Mesenchymal stem cell (in vitro differentiated cells and primary cell): ENCODE measurements at regions not wholly inside any gene's neighbourhood (a gene's known extent, or its start where the extent isn't known, plus 50 kb on each side); places are given as distances from the start of the nearest gene placed in this dataset.

Experiments
- DNase-seq: peaks from one replicate; pipeline ENCODE4 v3.0.0-alpha.2; 2013
- H2AFZ ChIP-seq: one replicate; pipeline ENCODE4 v1.6.1; 2013; ENCODE audit warnings: low read depth, mild to moderate bottlenecking, control low read depth, inconsistent platforms, low read length, moderate library complexity
- H2AK5ac ChIP-seq: 2 replicates; pipeline ENCODE4 v1.6.1; 2013; ENCODE audit warnings: low read length, moderate library complexity, mild to moderate bottlenecking, inconsistent platforms; ENCODE audit not compliant: severe bottlenecking
- H2BK120ac ChIP-seq: one replicate; pipeline ENCODE4 v1.6.1; 2013; ENCODE audit warnings: low read depth, mild to moderate bottlenecking, inconsistent platforms, low read length, moderate library complexity
- H2BK12ac ChIP-seq, 2 experiments: one replicate each; pipeline ENCODE4 v1.6.1; 2013; ENCODE audit warnings: inconsistent platforms in 2 of 2, low read length in 2 of 2, mild to moderate bottlenecking in 2 of 2, moderate library complexity in 2 of 2, control low read depth in 1 of 2
- H2BK15ac ChIP-seq: one replicate; pipeline ENCODE4 v1.6.1; 2013; ENCODE audit warnings: mild to moderate bottlenecking, low read depth, inconsistent platforms; ENCODE audit not compliant: poor library complexity, severe bottlenecking
- H2BK5ac ChIP-seq: 2 replicates; pipeline ENCODE4 v1.6.1; 2013; ENCODE audit warnings: low read depth, mild to moderate bottlenecking, low read length, control low read depth, inconsistent platforms; ENCODE audit not compliant: poor library complexity, severe bottlenecking
- H3K14ac ChIP-seq, 2 experiments: one replicate each; pipeline ENCODE4 v1.6.1; 2013; ENCODE audit warnings: inconsistent platforms in 2 of 2, low read length in 2 of 2, control low read depth in 1 of 2, mild to moderate bottlenecking in 1 of 2, moderate library complexity in 1 of 2
- H3K18ac ChIP-seq, 2 experiments: one replicate each; pipeline ENCODE4 v1.6.1; 2013; ENCODE audit warnings: inconsistent platforms in 2 of 2, low read length in 2 of 2, control low read depth in 1 of 2, low read depth in 1 of 2, mild to moderate bottlenecking in 1 of 2
- H3K23ac ChIP-seq, 2 experiments: one replicate each; pipeline ENCODE4 v1.6.1; 2013; ENCODE audit warnings: inconsistent platforms in 2 of 2, low read length in 2 of 2, mild to moderate bottlenecking in 2 of 2, moderate library complexity in 2 of 2, control low read depth in 1 of 2
- H3K27ac ChIP-seq: 2 replicates; pipeline ENCODE4 v1.5.1; 2013; ENCODE audit warnings: mild to moderate bottlenecking, moderate library complexity, low read length, control low read depth, inconsistent platforms; ENCODE audit not compliant: poor library complexity, severe bottlenecking
- H3K27me3 ChIP-seq, 2 experiments: 2 replicates each; pipeline versions ENCODE4 v1.6.1 to v1.7.0; 2013; ENCODE audit warnings: low read length in 2 of 2, mild to moderate bottlenecking in 2 of 2, moderate library complexity in 2 of 2, control low read depth in 1 of 2, inconsistent platforms in 1 of 2; ENCODE audit not compliant: control insufficient read depth in 1 of 2, insufficient read depth in 1 of 2
- H3K36me3 ChIP-seq, 2 experiments: 2 replicates each; pipeline versions ENCODE4 v1.6.1 to v1.7.0; 2013; ENCODE audit warnings: low read length in 2 of 2, control low read depth in 1 of 2, inconsistent platforms in 1 of 2, low read depth in 1 of 2, mild to moderate bottlenecking in 1 of 2; ENCODE audit not compliant: insufficient read depth in 2 of 2, control insufficient read depth in 1 of 2
- H3K4ac ChIP-seq, 2 experiments: one replicate each; pipeline ENCODE4 v1.6.1; 2013; ENCODE audit warnings: inconsistent platforms in 2 of 2, low read length in 2 of 2, mild to moderate bottlenecking in 2 of 2, moderate library complexity in 2 of 2, control low read depth in 1 of 2, low read depth in 1 of 2
- H3K4me1 ChIP-seq: 2 replicates; pipeline ENCODE4 v1.6.1; 2013; ENCODE audit warnings: low read depth, low read length, control low read depth; ENCODE audit not compliant: control insufficient read depth, insufficient read depth
- H3K4me2 ChIP-seq: 2 replicates; pipeline ENCODE4 v1.6.1; 2013; ENCODE audit warnings: low read length, mild to moderate bottlenecking, inconsistent platforms; ENCODE audit not compliant: poor library complexity, severe bottlenecking
- H3K4me3 ChIP-seq, 2 experiments: 2 replicates each; pipeline versions ENCODE4 v1.5.1 to v1.7.0; 2013; ENCODE audit warnings: low read length in 2 of 2, mild to moderate bottlenecking in 2 of 2, control low read depth in 1 of 2, low read depth in 1 of 2; ENCODE audit not compliant: insufficient read depth in 1 of 2
- H3K79me1 ChIP-seq: replicated peaks from 2 replicates; pipeline ENCODE4 v1.6.1; 2013; ENCODE audit warnings: mild to moderate bottlenecking, control low read depth, low read length, inconsistent platforms; ENCODE audit not compliant: poor library complexity, severe bottlenecking
- H3K9ac ChIP-seq: 2 replicates; pipeline ENCODE4 v1.7.0; 2013; ENCODE audit warnings: mild to moderate bottlenecking, low read length, moderate library complexity
- H3K9me3 ChIP-seq: 2 replicates; pipeline ENCODE4 v1.7.0; 2013; ENCODE audit warnings: mild to moderate bottlenecking, low read length; ENCODE audit not compliant: control insufficient read depth
- H4K8ac ChIP-seq: one replicate; pipeline ENCODE4 v1.6.1; 2013; ENCODE audit warnings: inconsistent platforms, mild to moderate bottlenecking, low read length, moderate library complexity
- H4K91ac ChIP-seq: one replicate; pipeline ENCODE4 v1.6.1; 2013; ENCODE audit warnings: mild to moderate bottlenecking, low read length, inconsistent platforms
- WGBS: methylation state at CpG from one replicate; pipeline ENCODE4 v1.1.7; 2013; ENCODE audit warnings: mixed read lengths; 5-methylcytosine and 5-hydroxymethylcytosine counted together

DNA sequence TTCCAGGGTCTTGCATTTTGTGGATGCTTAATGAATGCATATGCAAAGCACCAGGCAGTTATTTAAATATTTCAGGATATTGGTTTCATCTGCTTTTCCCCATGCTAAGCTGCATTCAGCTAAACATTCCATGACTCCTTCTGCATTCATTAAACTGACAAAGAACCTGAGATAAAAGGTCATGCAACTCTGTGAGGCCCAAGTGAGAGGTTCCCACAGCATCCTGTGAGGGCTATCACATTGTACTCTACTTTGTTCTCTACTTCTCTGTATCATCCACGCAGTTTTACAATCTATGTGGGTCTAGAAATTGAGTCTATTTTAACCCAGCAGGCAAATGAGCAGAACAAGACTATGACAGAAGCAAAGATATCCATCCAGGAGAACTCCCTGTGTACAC lies 86.4 kb upstream of the PRSS16 start:
- no CpG with 5 or more reads among the region's 1 CpG for WGBS
- no peak overlapping the region for H3K4me2 ChIP-seq
- H2BK15ac ChIP-seq: no peak overlapping the region
- H3K4me3 ChIP-seq: no peak overlapping the region
- no peak overlapping the region for H2BK12ac ChIP-seq
- no peak overlapping the region for H3K9ac ChIP-seq
- DNase-seq: no peak
- no peaks in the 10 kb centered on the region for H3K9me3 ChIP-seq
- H2BK120ac ChIP-seq: no peak overlapping the region
- no peak overlapping the region for H2AFZ ChIP-seq
- H3K79me1 ChIP-seq: no peaks in the 10 kb centered on the region
- H4K8ac ChIP-seq: no peak overlapping the region
- H2BK5ac ChIP-seq: no peak overlapping the region
- no peak overlapping the region for H2AK5ac ChIP-seq
- H3K36me3 ChIP-seq: no peaks in the 10 kb centered on the region
- peaks cover 5% of the 10 kb centered on the region for H3K4me1 ChIP-seq
- no peak overlapping the region for H3K23ac ChIP-seq
- H3K27ac ChIP-seq: no peak overlapping the region
- no peak overlapping the region for H3K4ac ChIP-seq
- no peak overlapping the region for H4K91ac ChIP-seq
- no peak overlapping the region for H3K14ac ChIP-seq
- H3K18ac ChIP-seq: no peak overlapping the region
- H3K27me3 ChIP-seq: no peaks in the 10 kb centered on the region

DNA sequence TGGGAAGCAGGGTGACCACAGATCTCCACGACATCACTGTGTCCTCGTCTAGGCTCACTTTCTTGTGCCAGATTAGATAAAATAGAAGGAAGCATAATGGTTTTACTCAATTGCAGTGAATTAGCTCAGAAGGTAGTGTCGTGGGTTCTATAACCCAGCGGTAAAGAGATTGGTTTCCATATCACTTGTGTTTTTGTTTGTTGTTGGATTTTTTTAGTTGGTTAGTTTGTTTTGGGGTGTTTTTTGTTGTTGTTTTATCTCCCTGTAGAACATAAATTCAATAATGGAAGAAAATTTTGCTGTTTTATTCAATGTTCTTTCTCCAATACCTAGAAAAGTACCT lies 85.9 kb upstream of the PRSS16 start:
- H3K27ac ChIP-seq: no peak overlapping the region
- H3K4me1 ChIP-seq: peaks cover 5% of the 10 kb centered on the region
- no peak overlapping the region for H4K91ac ChIP-seq
- H3K9ac ChIP-seq: no peak overlapping the region
- 70% methylated on average over 4 of the region's 4 CpGs for WGBS
- H4K8ac ChIP-seq: no peak overlapping the region
- no peaks in the 10 kb centered on the region for H3K27me3 ChIP-seq
- no peak overlapping the region for H3K4me3 ChIP-seq
- H2BK12ac ChIP-seq: no peak overlapping the region
- no peaks in the 10 kb centered on the region for H3K79me1 ChIP-seq
- H3K4me2 ChIP-seq: no peak overlapping the region
- no peak overlapping the region for H2BK120ac ChIP-seq
- no peak overlapping the region for H2BK15ac ChIP-seq
- no peak overlapping the region for H2AFZ ChIP-seq
- H2AK5ac ChIP-seq: no peak overlapping the region
- no peak overlapping the region for H3K23ac ChIP-seq
- H3K9me3 ChIP-seq: no peaks in the 10 kb centered on the region
- no peak overlapping the region for H2BK5ac ChIP-seq
- H3K18ac ChIP-seq: no peak overlapping the region
- no peak for DNase-seq
- no peaks in the 10 kb centered on the region for H3K36me3 ChIP-seq
- H3K4ac ChIP-seq: no peak overlapping the region
- H3K14ac ChIP-seq: no peak overlapping the region

DNA sequence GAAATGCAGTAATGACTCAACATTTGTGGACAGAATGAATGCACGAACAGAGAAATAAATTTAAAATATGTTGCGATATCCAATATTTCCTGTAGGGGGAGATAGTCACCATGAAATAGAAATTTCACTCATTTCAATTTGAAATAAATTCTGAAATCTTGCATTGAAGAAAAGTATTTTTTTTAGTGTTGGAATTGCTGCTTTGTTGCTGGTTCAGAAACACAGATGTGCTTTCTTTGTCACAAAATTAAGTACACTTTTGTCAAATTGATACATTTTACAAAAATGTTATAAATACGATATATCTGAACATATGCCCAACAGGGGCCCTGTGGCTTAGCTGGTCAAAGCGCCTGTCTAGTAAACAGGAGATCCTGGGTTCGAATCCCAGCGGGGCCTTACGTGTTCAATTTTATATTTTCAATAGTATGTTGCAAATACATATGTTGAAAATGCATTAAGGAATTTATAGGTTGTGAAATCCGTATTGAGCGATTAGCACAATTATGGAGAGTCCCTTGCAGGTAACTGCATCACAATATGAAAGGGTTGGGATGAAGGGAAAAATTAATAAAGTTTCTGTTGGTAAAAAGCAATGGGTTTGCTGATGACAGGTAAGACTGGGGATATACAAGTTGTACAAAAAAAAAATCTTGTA lies 85.4 kb upstream of the PRSS16 start:
- Histone ChIP-seq H2BK5ac (no peak overlapping the region), H3K27ac (no peak overlapping the region), H3K18ac (no peak overlapping the region), H4K8ac (no peak overlapping the region), H3K4ac (no peak overlapping the region), H3K9ac (peak overlapping the region; percentile 5), H3K4me3 (no peak overlapping the region), H3K9me3 (no peaks in the 10 kb centered on the region), H3K14ac (no peak overlapping the region), H3K79me1 (no peaks in the 10 kb centered on the region), H3K36me3 (no peaks in the 10 kb centered on the region), H2BK15ac (no peak overlapping the region), H3K4me1 (peaks cover 5% of the 10 kb centered on the region), H2AK5ac (no peak overlapping the region), H2AFZ (no peak overlapping the region), H3K4me2 (no peak overlapping the region), H3K27me3 (no peaks in the 10 kb centered on the region), H2BK12ac (no peak overlapping the region), H2BK120ac (no peak overlapping the region), H3K23ac (no peak overlapping the region), H4K91ac (no peak overlapping the region)
- 40% methylated on average over 6 of the region's 9 CpGs for WGBS
- DNase-seq: peak; percentile 58

DNA sequence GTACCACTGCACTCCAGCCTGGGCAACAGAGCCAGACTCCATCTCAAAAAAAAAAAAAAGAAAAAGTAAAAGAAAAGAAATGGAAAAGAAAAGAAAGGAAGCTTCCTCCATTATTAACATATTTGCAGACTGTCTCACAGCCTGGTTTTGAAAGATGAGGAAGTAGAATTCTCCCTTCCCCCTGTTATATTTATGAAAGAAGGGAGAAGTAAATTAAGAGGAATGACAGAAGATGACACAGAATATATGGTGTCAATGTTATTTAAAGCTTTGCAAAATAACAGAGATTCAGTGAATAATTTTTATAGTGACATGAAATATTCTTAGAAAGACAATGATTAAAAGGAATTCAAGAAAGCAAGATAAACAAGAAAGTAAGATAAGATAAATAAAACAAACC lies 83.7 kb upstream of the PRSS16 start:
- Histone ChIP-seq H3K79me1 (no peaks in the 10 kb centered on the region), H3K27me3 (no peaks in the 10 kb centered on the region), H3K14ac (no peak overlapping the region), H2BK5ac (no peak overlapping the region), H3K9me3 (no peaks in the 10 kb centered on the region), H3K36me3 (no peaks in the 10 kb centered on the region), H2BK12ac (no peak overlapping the region), H3K4ac (no peak overlapping the region), H3K4me2 (no peak overlapping the region), H2BK120ac (no peak overlapping the region), H3K18ac (no peak overlapping the region), H4K91ac (no peak overlapping the region), H3K27ac (no peak overlapping the region), H2BK15ac (no peak overlapping the region), H2AK5ac (no peak overlapping the region), H2AFZ (no peak overlapping the region), H3K4me1 (peaks cover 1% of the 10 kb centered on the region), H3K23ac (no peak overlapping the region), H4K8ac (no peak overlapping the region), H3K9ac (no peak overlapping the region), H3K4me3 (no peak overlapping the region)
- no peak for DNase-seq
